GM18511 (cell line): ENCODE measurements at regions not wholly inside any gene's neighbourhood (a gene's known extent, or its start where the extent isn't known, plus 50 kb on each side); places are given as distances from the start of the nearest gene placed in this dataset.

Experiments used
- ATAC-seq: cut with Tn5 transposase; IDR thresholded peaks from one replicate; pipeline ENCODE4 v1.9.1; 2021; ENCODE audit warnings: mild to moderate bottlenecking, moderate library complexity; ENCODE audit not compliant: unreplicated experiment

- no peak for ATAC-seq
These were observed 389.4 kb downstream of the DIPK2A start for GRCh38 chr3:144361002-144361401.

GRCh38 chr3:144362126-144362525, 390.5 kb downstream of the DIPK2A start:
- ATAC-seq = no peak

- no peak for ATAC-seq
These were observed 392.2 kb downstream of the DIPK2A start for GRCh38 chr3:144363856-144364255.

- no peak for ATAC-seq
These were observed 393.1 kb downstream of the DIPK2A start for GRCh38 chr3:144364737-144365136.

- ATAC-seq = no peak
These were observed 397.7 kb downstream of the DIPK2A start for GRCh38 chr3:144369129-144369879.

GRCh38 chr3:144375088-144375487, 403.5 kb downstream of the DIPK2A start:
- no peak for ATAC-seq

GRCh38 chr3:144380849-144381248, 409.2 kb downstream of the DIPK2A start:
- ATAC-seq = no peak

- no peak for ATAC-seq
These were observed 410.0 kb downstream of the DIPK2A start for GRCh38 chr3:144381607-144382006.

- ATAC-seq = no peak
These were observed 412.8 kb downstream of the DIPK2A start for GRCh38 chr3:144384241-144384979.

- no peak for ATAC-seq
These were observed 419.2 kb downstream of the DIPK2A start for GRCh38 chr3:144390786-144391185.

- no peak for ATAC-seq
These were observed 419.6 kb downstream of the DIPK2A start for GRCh38 chr3:144391236-144391635.

- no peak for ATAC-seq
These were observed 422.4 kb downstream of the DIPK2A start for GRCh38 chr3:144394032-144394431.

GRCh38 chr3:144402430-144402829, 430.8 kb downstream of the DIPK2A start:
- ATAC-seq = no peak

- ATAC-seq = no peak
These were observed 431.4 kb downstream of the DIPK2A start for GRCh38 chr3:144403040-144403457.

- ATAC-seq = no peak
These were observed 435.7 kb downstream of the DIPK2A start for GRCh38 chr3:144407335-144407734.

- ATAC-seq = no peak
These were observed 437.7 kb downstream of the DIPK2A start for GRCh38 chr3:144409319-144409718.

GRCh38 chr3:144413068-144413467, 441.4 kb downstream of the DIPK2A start:
- no peak for ATAC-seq

- no peak for ATAC-seq
These were observed 443.9 kb downstream of the DIPK2A start for GRCh38 chr3:144415492-144415891.

- no peak for ATAC-seq
These were observed 453.0 kb downstream of the DIPK2A start for GRCh38 chr3:144424606-144425005.

GRCh38 chr3:144426366-144426765, 454.7 kb downstream of the DIPK2A start:
- no peak for ATAC-seq

- no peak for ATAC-seq
These were observed 455.3 kb downstream of the DIPK2A start for GRCh38 chr3:144426967-144427366.

- peak; percentile 79 for ATAC-seq
These were observed 458.1 kb downstream of the DIPK2A start for GRCh38 chr3:144429719-144430121.
